A549 (cell line): ENCODE measurements at regions not wholly inside any gene's neighbourhood (a gene's known extent, or its start where the extent isn't known, plus 50 kb on each side); places are given as distances from the start of the nearest gene placed in this dataset.
"Not testable (repeated sequence)": the region's sequence is repeated elsewhere in the genome, so short reads cannot be mapped to it uniquely, and the experiment has no call there.

Source experiments
- BCL3 ChIP-seq: fragments of >200 bp; sonication (Bioruptor Twin); formaldehyde crosslinking; IDR thresholded peaks from 3 replicates; pipeline ENCODE4 v1.6.1; 2016
- CEBPB ChIP-seq, 2 experiments: fragments of >200 bp in 1 of 2; sonication (Bioruptor Twin) in 1 of 2; formaldehyde crosslinking in 1 of 2; IDR thresholded peaks; 2 replicates each; pipeline ENCODE4 v1.6.1; 2012 to 2016
- CHD2 ChIP-seq: fragments of 150-350 bp; IDR thresholded peaks from 2 replicates; pipeline ENCODE4 v1.6.1; 2014; ENCODE audit warnings: low read length; ENCODE audit not compliant: partially characterized antibody
- CTCF ChIP-seq: fragments of >200 bp; sonication (Bioruptor Twin); formaldehyde crosslinking; IDR thresholded peaks from 3 replicates; pipeline ENCODE4 v1.5.1; 2016
- FOSB ChIP-seq: fragments of 250-450 bp; sonication (Bioruptor Pico); IDR thresholded peaks from 2 replicates; pipeline ENCODE4 v1.5.0; 2020; ENCODE audit warnings: mild to moderate bottlenecking, moderate library complexity
- HOXA7 ChIP-seq: fragments of 250-450 bp; sonication (Bioruptor Pico); IDR thresholded peaks from 2 replicates; pipeline ENCODE4 v1.5.0; 2020; ENCODE audit warnings: mild to moderate bottlenecking, moderate library complexity
- HOXB13 ChIP-seq: fragments of 250-450 bp; sonication (Bioruptor Pico); IDR thresholded peaks from 2 replicates; pipeline ENCODE4 v1.5.0; 2020; ENCODE audit warnings: low read depth, mild to moderate bottlenecking, moderate library complexity
- JUN ChIP-seq, 2 experiments: fragments of >200 bp; sonication (Bioruptor Twin); formaldehyde crosslinking; IDR thresholded peaks; 2 replicates in 1 of 2; 3 replicates in 1 of 2; pipeline ENCODE4 v1.6.1; 2016 to 2017
- MYC ChIP-seq: IDR thresholded peaks from 2 replicates; pipeline ENCODE4 v1.6.1; 2012; ENCODE audit warnings: mild to moderate bottlenecking, inconsistent platforms, low read length, improper control_type of control experiment, borderline replicate concordance
- POLR2A ChIP-seq: IDR thresholded peaks from 2 replicates; pipeline ENCODE4 v1.6.1; 2012; ENCODE audit warnings: mild to moderate bottlenecking, low read length
- RAD21 ChIP-seq, 2 experiments: fragments of >200 bp in 1 of 2; sonication (Bioruptor Twin) in 1 of 2; formaldehyde crosslinking in 1 of 2; IDR thresholded peaks in 1 of 2; conservative IDR thresholded peaks in 1 of 2; 2 replicates in 1 of 2; 3 replicates in 1 of 2; pipeline ENCODE4 v1.6.1; 2012 to 2018; ENCODE audit warnings: inconsistent platforms in 1 of 2
- REST ChIP-seq: fragments of 200-600 bp; sonication (generic); IDR thresholded peaks from 2 replicates; pipeline ENCODE4 v1.6.1; 2016; ENCODE audit warnings: antibody characterized with exemption, mild to moderate bottlenecking, moderate library complexity
- SMC3 ChIP-seq: fragments of >200 bp; sonication (Bioruptor Twin); formaldehyde crosslinking; IDR thresholded peaks from 3 replicates; pipeline ENCODE4 v1.6.1; 2018; ENCODE audit warnings: inconsistent platforms
- USF2 ChIP-seq: fragments of 450-650 bp; IDR thresholded peaks from 2 replicates; pipeline ENCODE4 v1.6.1; 2014; ENCODE audit warnings: antibody characterized with exemption

- not testable (repeated sequence) for TF ChIP-seq CTCF; POLR2A; SMC3; HOXB13 (CRISPR knock-in tag); REST; HOXA7 (CRISPR knock-in tag); CHD2; RAD21 (conservative IDR thresholded peaks at IDR 0.05 in 1 of 2, IDR thresholded peaks at IDR 0.05 in 1 of 2); CEBPB (IDR thresholded peaks at IDR 0.05); JUN (IDR thresholded peaks at IDR 0.05); USF2; BCL3; MYC; FOSB
Observed at GRCh38 chr2:215245919-215246318, 65.9 kb upstream of the ATIC start.
